ENCODE measurements at regions not wholly inside any gene's neighbourhood (a gene's known extent, or its start where the extent isn't known, plus 50 kb on each side); places are given as distances from the start of the nearest gene placed in this dataset.

DNA sequence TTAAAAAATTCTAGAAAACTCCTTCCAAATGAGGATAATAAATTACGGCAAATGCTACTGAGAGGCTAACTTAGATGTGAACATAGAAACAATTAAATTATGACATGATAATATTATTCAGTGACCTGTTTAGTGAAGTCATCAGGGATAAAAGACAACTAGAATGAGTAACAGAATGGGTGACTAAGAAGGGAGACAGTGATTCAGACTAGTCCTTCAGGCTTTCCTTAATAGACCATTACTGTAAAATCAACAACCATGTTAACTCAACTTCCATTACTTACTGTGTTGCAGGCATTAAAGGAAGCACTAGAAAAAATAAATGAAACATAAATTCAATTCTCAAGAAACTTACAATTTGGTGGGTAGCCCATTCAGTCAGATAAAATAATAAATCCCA lies 543.9 kb upstream of the LRFN5 start:
- no peak for TF ChIP-seq ZFX (IDR thresholded peaks at IDR 0.05; ENCODE audit: borderline replicate concordance)
- TF ChIP-seq, protein P1, sequence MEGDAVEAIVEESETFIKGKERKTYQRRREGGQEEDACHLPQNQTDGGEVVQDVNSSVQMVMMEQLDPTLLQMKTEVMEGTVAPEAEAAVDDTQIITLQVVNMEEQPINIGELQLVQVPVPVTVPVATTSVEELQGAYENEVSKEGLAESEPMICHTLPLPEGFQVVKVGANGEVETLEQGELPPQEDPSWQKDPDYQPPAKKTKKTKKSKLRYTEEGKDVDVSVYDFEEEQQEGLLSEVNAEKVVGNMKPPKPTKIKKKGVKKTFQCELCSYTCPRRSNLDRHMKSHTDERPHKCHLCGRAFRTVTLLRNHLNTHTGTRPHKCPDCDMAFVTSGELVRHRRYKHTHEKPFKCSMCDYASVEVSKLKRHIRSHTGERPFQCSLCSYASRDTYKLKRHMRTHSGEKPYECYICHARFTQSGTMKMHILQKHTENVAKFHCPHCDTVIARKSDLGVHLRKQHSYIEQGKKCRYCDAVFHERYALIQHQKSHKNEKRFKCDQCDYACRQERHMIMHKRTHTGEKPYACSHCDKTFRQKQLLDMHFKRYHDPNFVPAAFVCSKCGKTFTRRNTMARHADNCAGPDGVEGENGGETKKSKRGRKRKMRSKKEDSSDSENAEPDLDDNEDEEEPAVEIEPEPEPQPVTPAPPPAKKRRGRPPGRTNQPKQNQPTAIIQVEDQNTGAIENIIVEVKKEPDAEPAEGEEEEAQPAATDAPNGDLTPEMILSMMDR (IDR thresholded peaks at IDR 0.05), result no peak
- H3K27ac ChIP-seq, result no peak overlapping the region

GRCh38 chr14:41055589-41055988 lies 551.1 kb upstream of the LRFN5 start:
- TF ChIP-seq ZFX (IDR thresholded peaks at IDR 0.05; ENCODE audit: borderline replicate concordance), result no peak
- TF ChIP-seq, protein P1 (IDR thresholded peaks at IDR 0.05), result no peak
- no peak overlapping the region for H3K27ac ChIP-seq

- no peak overlapping the region for H3K27ac ChIP-seq
- TF ChIP-seq ZFX (IDR thresholded peaks at IDR 0.05; ENCODE audit: borderline replicate concordance), result no peak
- TF ChIP-seq, protein P1 (IDR thresholded peaks at IDR 0.05), result no peak
Observed at GRCh38 chr14:41051801-41052200, 554.9 kb upstream of the LRFN5 start.

DNA sequence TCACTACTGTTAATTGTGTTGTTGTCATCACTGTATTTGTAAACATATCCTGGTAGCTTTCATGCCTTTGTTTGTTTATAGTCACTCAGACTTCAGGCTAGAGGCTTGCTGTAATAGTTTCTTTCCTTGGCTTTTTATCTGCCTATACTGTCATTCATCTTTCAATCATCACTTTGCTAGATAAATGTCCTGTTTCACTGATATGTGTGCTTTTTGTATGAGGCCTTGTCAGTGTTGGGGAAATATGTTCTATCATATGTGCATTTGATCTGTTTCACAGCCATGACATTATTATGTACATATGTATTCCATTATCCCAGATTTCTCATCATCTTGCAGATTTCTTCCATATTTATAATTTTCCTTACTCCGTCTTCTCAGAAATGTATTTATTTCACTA lies 558.9 kb upstream of the LRFN5 start:
- TF ChIP-seq, protein P1 (IDR thresholded peaks at IDR 0.05), result no peak
- no peak for TF ChIP-seq ZFX (IDR thresholded peaks at IDR 0.05; ENCODE audit: borderline replicate concordance)
- H3K27ac ChIP-seq, result no peak overlapping the region

DNA sequence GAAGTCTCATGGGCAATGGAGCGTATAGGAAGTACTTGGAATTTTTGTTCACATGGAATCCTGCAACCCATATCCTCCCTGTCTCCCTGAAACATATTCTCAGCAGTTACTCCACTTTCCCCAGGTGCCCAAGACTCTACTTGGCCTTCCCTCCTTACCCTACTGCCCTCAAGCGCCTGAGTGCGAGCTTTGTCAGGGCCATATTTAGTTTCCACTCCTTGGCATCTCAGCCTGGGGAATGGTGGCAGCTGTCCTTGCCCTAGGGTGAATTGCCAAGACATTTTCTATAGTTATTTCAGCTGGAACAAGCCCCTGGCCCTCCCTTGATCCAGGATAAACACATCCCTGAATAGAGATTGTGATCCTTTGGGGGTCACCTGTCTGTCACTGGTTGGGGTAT lies 569.3 kb upstream of the LRFN5 start:
- TF ChIP-seq ZFX (IDR thresholded peaks at IDR 0.05; ENCODE audit: borderline replicate concordance), result no peak
- H3K27ac ChIP-seq, result no peak overlapping the region

DNA sequence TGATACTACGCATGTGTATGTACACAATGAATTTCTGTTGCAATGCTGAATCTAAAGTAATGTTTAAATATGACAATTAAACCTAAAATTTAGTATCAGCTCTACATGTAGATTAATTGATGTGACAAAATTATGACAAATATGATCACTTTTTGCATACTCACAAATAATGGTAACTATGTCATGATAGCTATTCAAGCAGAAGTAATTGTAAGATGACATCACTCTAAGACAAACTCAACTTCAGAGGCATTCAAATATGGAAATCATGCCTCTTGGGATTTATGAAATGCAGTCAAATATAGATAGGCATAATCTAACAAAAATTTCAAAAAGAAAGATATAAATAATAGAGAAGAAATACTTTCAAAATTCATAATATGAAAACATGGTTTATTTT lies 571.7 kb upstream of the LRFN5 start:
- no peak overlapping the region for H3K27ac ChIP-seq
- TF ChIP-seq, protein P1 (IDR thresholded peaks at IDR 0.05), result no peak
- TF ChIP-seq ZFX (IDR thresholded peaks at IDR 0.05; ENCODE audit: borderline replicate concordance), result no peak

DNA sequence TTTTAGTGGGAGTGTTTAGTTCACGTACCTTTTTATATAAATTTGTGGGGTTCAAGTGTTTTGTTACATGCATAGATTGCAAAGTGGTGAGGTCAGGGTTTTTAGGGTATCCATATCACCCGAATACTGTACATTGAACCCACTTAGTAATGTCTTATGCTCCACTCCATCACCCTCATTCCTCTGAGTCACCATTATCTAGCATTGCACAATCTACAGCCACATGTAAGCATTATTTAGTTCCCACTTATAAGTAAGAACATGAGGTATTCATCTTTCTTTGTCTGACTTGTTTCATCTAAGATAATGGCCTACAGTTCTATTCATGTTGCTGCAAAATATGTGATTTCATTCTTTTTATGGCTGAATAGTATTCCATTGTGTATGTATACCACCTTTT lies 583.7 kb upstream of the LRFN5 start:
- no peak for TF ChIP-seq ZFX (IDR thresholded peaks at IDR 0.05; ENCODE audit: borderline replicate concordance)
- TF ChIP-seq, protein P1 (IDR thresholded peaks at IDR 0.05), result no peak
- H3K27ac ChIP-seq, result no peak overlapping the region

DNA sequence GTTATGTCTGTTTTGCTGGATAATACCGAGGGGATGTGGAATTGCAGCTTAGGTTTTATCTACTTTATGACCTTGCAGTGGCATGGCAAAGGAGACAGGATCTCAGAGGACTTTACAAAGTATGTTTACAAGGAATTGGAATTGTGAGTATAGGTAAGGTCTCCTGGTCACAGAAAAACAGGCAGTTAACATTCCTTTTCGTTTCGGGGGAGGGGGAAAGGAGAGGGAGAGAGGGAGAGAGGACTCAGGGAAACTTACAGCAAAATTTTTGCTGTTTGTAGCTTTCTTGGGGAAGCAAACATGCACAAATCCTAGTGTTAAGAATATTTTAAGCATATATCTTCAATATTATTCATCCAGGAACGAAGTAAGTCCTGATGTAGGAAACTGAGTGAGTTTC lies 590.5 kb upstream of the LRFN5 start:
- TF ChIP-seq, protein P1 (IDR thresholded peaks at IDR 0.05), result no peak
- TF ChIP-seq ZFX (IDR thresholded peaks at IDR 0.05; ENCODE audit: borderline replicate concordance), result no peak
- no peak overlapping the region for H3K27ac ChIP-seq

All from 22Rv1 (cell line).